ENCODE measurements at regions not wholly inside any gene's neighbourhood (a gene's known extent, or its start where the extent isn't known, plus 50 kb on each side); places are given as distances from the start of the nearest gene placed in this dataset.

DNA sequence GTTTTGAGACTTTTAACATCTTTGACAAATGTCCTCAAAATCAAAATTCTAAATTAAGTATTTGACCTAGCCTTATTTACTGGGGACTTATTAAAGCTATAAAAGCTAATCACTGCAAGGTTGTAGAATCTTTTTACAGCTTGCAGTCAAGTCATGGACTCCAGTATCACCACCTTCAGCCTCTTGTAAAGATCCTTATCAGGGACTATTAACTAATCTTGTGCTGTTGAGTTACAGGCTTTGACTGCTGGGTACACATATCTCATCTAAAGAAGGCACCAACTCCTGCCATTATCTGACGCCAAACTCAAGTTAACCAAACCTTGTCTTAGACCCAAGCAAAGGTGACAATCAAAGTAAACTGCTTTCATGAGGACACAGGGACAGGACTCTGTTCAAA is 621.0 kb upstream of the IGFBP3 start:
- no peak for DNase-seq (ENCODE audit: low read depth)

DNA sequence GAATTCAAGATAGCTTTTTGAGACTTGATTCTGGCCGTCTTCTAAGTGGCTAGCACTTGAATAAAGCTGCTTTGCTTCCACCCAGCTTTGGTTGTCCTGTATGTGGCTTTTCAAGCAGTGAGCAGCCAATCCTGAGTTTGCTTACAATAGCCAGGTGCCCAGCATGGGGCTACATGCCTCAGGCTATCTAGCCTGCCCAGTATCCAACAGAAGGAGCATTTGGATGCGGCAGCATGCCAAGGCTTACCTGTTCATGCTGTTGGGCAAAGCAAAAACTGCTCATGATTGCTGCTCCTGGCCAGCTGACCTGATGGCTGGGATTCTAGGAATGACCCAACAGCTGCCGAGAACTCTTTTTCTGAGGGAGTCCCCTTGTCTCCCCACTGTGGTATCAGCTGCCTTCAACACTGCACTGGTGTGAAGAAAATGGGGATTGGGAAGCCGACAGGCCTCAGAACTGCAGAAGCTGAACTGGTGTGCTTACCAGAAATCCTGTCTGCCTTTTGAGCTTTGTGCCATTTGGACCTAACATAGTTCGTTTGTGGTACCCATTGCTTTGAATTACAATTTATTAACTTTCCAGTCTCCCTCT is 618.9 kb upstream of the IGFBP3 start:
- DNase-seq (ENCODE audit: low read depth), result no peak

DNA sequence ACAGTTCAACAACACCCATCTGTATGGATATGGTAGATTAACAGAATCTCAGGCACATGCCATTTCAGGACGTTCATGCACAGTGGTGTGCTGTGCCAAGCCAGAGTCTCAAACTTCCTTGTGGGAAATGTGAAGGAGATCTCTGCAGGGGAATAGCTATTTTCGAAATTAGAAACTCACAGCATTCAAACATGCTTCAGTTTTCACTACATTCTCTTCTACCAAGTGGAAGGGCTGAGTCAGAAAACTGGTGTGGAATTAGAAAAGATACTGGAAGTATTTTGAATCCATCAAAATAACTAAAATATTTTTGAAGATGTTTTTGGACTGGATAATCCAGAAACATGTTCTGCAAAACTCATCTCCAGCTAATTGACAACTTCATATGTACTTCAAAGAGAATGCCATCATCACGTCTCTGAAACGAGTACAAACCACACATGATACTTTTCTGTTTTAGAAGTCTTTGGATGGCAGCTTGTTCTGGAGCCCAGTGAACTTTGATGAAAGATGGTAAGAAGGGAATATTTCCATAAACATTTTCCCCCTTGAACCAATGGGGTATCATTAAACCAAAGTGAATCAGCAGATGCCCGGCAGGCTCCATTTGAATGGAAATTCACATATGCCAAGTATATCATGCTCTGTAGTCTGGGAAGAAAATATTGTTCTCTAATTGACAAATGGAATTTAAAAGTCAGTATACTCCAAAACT is 616.3 kb upstream of the IGFBP3 start:
- DNase-seq (ENCODE audit: low read depth), result no peak

DNA sequence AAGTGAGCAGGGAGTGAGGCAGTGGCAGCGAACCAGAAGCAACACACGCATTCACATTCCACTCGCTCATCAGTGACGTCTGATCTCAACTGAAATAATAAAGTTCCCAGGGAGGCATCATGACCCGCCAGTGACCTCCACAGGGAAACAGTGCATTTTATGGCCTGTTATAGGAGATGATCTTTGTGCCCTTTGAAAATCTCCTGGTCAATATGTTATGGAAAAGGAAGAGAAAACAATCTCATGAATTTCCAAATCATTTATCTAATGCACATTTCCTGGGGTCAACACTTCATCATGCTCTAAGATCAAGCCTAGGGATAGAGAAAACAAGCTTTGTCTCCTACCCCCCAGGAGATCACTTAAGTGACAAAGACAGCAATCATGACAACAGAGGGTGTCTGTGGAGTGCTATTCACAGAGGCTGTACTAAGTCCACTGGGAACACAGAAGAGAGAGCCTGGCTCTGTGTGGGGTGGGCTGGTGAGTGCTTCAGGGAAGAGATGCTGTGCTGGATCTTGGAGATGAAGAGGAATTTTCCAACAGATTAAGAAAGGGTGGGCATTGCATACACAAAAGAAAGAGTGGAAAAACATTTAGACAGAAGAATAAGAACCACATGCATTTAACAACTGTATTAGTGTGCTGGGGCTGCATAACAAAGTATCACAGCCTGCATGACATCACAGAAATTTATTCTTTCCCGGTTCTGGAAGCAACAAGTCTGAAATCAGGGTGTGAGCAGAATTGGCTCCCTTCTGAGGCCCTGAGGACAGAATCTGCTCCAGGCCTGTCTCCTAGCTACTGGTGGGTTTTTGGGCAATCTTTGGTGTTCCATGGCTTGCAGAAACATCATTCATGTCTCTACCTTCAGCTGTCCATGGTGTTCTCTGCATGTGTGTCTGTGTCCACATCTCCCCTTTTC is 613.9 kb upstream of the IGFBP3 start:
- peak; percentile 44 for DNase-seq (ENCODE audit: low read depth)

DNA sequence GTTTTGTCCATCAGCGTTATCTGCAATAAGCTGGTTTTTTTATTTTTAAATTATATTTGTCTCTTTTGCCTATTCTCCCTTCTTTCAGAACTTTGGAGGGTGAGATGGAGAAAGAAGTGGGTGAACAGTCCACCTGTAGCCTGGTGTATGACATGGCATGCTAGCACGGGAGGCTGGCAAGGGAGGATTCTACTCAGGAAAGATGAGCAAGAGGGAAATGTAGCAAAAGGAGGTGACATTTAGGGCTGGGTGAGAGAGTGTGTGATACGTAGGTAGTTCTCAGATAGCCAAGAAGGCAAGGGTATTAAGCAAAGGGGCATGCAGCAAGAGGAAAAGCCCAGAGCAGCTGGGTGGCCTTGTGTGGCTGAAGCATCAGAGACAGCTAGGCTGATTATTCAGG is 612.9 kb upstream of the IGFBP3 start:
- DNase-seq (ENCODE audit: low read depth), result no peak

DNA sequence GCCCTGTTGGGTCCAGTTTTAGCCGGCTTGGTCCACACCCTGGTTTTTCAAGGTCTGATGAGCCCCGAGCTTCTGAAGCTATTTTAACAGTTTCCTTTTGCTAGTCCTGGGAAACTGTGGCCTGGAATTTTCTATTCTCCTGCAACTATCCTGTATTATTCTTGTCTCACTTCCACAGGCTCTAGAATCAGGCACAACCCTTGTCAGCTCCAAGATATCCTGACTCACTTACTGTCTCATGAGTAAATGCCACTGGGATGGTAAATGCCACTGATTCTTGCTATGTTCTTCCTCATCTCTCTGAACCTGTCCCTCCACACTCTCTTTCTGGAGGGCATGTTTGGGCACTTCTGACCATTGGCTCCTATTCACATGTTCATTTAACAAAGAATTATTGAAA is 611.5 kb upstream of the IGFBP3 start:
- no peak for DNase-seq (ENCODE audit: low read depth)

DNA sequence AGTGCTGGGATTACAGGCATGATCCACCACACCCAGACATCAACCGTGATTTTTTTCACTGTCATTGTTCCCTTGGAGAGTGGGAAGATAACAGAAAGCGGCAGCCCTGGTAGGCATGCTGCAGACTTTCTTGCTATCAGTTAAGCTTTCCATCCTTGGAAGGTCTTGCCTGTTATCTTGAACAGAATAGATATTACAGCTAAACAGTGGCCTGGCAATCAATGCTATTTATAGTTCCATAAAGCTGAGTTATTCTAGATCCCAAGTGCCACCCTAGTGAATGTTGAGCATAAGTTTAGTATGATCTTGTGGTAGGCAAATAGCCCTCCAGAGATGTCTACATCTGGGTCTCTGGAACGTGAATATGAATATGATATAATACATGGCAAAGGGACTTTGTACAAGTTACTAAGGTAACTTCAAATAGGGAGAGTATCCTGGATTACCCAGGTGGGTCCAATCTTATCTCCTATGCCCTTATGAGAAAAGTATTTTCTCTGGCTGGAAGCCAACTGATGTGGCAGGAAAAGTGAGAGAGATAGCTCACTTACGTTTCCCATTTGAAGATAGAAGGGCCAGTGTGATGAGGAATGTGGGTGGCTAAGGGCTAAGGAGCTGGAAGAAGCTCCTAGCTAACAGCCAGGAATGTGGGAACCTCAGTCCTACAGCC is 609.1 kb upstream of the IGFBP3 start:
- DNase-seq (ENCODE audit: low read depth), result no peak

DNA sequence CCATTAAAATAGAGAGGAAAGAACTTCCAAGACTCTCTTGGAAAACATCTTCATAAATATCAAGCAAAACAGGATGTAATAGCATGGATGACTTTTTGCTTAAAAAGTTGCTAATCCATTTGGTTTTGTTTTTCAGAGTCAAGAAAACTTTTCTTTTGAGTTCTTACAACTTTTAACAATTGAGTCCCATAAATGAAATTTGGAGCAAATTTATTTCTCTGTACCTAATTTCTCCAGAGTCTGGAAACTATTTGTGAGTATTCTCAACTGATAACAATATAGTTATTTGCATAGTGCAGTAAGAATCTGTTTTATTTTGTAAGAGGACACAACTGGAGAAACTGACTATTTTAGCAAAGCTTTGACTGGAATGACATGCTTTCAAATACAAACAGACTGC is 606.3 kb upstream of the IGFBP3 start:
- peak; percentile 13 for DNase-seq (ENCODE audit: low read depth)

DNA sequence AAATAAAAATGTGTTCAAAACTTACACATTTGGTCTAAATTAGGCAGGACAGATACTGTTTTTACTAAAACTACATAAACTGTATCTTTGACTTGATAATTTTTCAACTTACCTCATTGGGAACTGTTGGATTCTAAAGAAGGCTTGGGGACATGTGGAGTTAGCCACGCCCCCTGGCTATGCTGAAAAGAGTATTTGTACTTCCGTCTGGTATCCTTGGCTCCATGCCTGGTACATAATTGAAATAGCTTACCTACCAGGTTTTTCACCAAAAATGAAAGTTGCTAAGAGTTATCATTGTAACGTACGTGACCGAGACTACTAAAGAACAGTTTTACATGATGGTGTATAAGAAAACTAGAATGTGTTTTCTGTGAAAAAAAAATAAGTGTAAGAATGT is 604.8 kb upstream of the IGFBP3 start:
- DNase-seq (ENCODE audit: low read depth), result no peak

DNA sequence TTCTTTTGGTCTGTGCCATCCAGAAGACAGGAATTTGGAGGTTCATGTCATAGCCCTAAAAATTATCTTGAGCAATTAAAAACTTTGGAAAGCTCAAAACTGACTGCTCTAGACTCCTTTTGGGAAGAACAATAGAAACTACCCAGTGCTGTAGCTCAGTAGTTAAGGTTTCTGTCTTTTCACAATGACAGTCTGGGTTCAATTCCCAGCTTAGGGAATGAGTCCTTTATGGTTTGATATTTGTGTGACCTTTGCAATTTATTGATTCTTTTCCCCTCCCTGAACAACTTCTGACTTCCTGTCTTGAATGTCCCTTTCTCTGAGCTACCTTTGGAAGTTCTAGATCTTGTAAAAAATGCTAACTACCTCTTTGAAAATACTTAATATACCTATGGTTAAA is 603.3 kb upstream of the IGFBP3 start:
- peak; percentile 17 for DNase-seq (ENCODE audit: low read depth)

DNA sequence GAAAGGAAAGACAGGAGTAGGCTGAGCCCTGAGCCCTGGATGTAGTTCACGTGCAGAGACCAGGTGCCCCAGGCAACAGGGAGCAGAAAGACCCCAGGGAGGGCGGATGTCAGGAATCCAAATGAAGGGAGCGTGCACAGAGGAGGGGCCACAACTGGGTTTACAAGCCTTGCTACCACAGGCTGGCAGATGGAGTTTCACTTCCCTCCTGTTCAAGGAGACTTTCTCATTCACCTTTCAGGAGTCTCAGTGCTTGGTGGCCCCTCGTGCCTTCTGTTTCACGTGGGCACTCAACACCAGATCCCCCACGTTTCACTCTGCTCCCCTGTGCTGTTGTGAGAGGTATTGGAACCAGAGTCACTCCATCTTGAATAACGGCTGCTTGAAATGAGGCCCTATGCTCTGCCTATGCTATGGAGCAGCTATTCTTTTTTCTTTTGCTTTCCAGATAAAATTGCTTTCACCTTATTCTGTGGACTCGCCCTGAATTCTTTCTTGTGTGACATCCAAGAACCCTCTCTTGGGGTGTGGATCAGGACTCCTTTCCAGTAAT is 601.4 kb upstream of the IGFBP3 start:
- no peak for DNase-seq (ENCODE audit: low read depth)

DNA sequence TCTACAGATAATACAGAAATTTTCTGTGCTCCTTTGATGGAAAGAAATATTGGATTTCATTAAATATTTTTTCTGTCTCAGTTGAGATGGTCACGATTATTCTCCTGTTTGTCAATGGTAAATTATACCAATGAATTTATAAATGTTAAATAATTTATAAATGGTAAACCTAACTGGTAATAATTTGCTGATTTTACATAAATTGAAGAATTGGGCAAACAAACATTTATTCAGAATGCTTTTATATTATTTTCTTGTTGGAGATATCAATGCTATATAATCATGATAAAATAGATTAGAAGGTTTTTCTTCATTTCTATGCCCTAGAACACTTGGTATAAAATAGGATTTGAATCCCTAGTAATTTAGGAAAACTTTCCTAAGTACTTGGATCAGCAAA is 597.6 kb upstream of the IGFBP3 start:
- DNase-seq (ENCODE audit: low read depth), result no peak

DNA sequence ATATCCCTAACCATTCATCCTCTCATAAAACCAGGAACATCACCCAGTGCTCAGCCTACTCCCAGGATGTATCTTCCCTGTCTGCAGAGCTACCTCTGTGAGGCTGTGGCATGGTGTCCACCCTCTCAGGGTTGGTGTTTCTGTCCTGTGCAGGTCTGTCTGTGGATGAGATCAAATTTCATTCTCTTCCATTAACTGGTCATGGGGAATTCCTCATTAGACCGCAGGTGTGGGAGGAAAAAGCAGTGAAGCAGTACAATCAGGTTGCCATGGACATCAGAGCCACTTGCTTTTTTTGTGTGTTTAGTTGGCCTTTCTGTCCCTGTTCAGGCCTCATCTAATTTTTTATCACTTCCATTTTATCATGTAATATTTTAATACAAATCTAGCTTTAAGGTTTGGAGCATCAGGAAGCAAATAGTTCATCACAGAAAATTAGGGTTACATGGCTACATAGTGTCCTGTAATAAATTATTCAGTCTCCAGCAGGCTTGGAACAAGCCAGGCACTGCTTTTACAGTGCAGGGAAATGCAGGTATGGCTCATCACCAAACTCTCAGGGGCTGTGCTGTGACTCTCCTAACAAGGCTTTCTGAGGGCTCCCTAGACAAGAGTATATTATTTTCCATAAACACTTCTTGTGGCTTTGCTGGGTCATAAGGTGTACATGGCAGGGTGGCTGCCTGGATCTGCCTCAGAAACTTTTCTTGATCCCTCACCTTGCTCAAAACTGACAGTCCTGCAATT is 594.9 kb upstream of the IGFBP3 start:
- no peak for DNase-seq (ENCODE audit: low read depth)

DNA sequence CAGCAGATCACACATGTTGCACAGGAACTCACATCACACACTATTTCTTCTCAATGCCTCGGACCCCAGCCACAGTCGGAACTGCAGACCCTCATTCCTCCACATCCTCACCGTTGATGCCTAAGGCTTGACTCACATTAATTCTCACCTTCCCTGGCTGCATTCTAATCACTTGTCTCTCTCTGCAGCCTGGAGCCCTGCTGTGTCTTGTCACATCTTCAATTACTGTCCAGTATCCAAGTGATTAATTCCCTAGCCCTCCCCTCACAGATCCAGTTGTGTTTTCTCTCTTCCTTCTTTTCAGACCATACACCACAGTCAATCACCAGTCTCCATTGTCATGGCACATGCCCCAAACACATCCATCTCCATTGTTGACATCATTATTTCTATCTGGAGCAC is 592.4 kb upstream of the IGFBP3 start:
- no peak for DNase-seq (ENCODE audit: low read depth)

DNA sequence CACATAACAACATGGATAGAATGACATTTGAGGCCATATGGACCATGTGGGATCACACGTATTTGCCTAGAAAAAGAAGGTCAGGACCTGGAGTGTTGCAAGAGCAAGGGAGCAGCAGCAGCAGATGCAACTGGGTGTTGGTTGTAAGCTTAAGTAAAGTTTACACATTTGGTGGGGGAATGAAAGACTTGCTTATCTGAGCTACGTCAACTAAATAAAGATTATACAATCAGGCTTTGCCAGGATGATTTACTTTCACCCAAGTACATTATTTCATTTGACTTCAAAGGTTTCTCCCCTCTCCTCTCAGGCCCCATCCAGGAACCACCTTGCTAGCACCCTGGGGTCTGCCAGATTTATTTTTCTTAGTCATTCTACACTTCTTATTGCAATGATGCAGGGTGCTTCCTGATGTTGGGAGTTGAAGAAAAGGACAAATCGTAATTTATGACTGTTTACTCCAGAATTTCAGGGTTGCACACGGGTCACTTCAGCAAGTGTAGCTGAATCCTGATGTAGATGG is 591.9 kb upstream of the IGFBP3 start:
- no peak for DNase-seq (ENCODE audit: low read depth)

DNA sequence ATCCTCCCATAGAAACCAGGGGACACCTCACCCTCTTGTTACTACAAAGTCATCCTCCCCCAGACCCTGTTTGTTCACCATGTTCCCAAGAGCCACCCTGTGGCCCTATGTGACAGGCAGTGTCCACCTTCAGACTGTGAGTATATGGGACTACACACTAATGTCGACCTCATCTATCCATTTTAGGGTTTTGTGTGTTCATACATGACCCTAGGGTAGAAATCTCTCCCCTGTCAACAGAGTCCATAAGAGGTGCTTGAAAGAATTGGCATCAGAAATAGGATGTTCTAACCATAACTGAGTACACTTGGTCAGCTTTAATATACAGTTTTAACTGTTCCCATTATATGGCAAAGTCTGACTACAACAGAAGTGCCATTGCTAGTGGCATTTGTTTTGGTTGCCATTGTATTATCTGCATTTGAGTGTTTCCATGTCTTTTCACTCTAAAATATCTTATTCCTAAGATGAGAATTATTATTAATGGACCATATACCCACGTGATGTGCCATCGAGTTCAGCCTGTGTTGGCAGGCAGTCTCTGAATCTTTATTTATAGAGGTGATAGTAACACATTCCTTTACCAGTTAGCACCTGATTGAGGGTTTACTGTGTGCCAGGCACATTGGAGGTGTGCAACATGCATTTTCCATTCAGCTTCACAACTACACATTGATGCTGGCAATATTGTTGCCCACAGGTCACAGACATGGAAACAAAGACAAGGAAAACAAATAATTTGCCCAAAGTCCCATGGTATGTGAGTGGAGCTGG is 590.6 kb upstream of the IGFBP3 start:
- DNase-seq (ENCODE audit: low read depth), result no peak

DNA sequence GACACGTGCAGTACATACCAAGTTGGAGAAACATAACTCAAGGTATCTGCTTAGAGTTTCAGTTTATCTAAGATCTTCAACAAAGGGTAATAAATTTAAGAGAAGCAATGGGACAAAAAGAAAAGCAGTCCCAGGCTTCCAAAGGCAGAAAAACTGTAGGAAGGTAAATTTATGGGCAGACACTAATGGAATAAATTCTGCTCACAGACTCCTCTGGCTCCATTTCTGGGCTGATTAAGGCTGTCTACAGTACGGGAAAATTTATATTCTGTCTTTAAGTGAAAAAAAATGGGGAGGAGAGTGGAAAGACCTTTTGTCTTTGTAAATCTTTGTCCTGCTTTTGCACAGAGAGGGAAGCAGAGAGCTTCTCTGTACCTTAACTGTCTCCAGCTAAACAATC is 587.5 kb upstream of the IGFBP3 start:
- DNase-seq (ENCODE audit: low read depth), result no peak

DNA sequence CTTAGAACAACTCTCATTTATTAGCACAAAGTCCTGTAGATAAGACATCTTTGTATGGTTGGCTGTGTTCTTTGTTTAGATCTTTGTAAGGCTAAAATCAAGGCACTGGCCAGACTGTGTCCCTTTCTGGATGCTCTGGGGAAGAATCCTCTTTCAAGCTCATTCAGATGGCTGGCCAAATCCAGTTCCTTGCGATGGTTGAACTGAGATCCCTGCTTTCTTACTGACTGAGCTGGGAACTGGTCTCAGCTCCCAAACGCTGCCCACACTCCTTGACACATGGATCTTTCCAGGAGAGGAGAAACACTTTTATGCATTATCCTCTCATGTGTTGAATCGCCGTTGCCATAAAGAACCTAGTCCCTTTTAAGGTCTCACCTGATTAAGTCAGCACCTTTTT is 586.5 kb upstream of the IGFBP3 start:
- no peak for DNase-seq (ENCODE audit: low read depth)

DNA sequence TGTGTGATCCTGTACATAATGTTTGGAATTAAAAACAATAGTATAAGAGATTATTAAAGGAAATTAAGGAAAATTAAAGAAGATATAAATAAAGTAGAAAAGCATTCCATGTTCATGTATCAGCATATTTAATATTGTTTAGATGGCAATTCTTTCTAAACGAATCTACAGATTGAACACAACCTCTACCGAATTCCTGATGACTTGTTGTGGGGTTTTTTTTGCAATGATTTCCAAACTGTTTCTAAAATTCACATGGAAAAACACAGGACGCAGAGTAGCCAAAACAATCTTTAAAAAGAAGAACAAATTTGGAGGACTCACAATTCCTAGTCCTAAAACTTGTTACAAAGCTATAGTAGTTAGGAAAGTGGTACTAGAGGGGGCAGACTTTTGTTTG is 573.4 kb upstream of the IGFBP3 start:
- no peak for DNase-seq (ENCODE audit: low read depth)

DNA sequence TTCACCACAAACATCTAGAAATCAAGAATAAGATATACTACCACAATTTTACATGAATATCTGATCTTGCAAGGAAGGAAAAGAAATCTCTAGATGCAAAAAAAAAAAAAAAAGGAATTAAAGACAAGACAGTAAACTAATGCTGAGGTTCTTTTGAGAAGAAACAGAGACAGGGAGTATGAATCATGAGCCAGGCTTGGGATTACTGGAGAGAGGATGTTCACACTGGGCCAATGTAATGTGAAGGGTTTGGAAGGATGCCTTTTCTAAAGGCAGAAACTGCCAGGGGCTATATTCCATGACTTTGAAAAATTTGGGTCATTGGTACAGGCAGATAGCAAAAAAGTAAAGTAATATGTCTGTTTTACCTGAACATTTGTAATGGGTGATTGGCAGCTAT is 573.0 kb upstream of the IGFBP3 start:
- DNase-seq (ENCODE audit: low read depth), result peak; percentile 62

DNA sequence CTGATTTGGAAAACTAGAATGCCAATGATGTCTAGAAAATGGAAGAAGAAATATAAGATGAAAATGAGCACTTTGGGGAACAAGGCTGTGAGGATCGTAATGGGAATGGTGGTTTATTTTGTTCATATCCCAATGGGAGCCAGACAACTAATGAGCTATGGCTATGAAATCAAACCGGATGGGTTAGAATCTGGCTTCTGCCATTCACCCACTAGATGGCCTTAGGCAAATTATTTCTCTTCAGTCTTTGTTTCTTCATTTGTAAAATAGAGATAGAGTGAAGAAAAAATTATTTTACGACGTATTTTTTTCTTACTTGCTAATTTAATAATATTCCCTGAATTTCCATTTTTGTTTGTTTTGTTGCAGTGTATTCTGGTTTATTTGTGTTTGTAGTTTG is 572.1 kb upstream of the IGFBP3 start:
- no peak for DNase-seq (ENCODE audit: low read depth)
